NCI-H2107 treated with DMSO at 0.1 percent for 48 hours (cell line): ENCODE measurements at regions not wholly inside any gene's neighbourhood (a gene's known extent, or its start where the extent isn't known, plus 50 kb on each side); places are given as distances from the start of the nearest gene placed in this dataset.
"Not testable (repeated sequence)": the region's sequence is repeated elsewhere in the genome, so short reads cannot be mapped to it uniquely, and the experiment has no call there.

ENCODE experiments used
- DNase-seq: peaks from one replicate; lab custom pipeline; 2025; ENCODE audit not compliant: unreplicated experiment; lab: John Stamatoyannopoulos, UW

DNA sequence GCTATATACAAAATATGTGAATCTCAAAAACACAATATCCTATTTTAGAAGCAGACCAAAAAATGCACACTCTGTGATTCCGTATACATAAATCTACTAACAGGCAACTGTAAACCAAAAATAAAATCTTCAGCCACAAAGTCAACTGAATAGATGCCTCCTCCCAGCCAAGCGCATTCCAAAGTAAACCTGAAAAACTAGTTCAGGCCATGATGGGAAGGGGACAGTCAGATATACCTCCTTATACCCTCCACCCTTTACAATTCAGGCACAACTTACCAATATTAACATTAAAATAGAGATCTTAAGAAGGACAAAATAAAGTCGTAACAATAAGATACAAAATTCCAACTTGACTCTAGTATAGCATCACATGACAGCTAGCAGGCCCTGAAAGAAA is 1604.5 kb upstream of the NUDT12 start:
- no peak for DNase-seq

DNA sequence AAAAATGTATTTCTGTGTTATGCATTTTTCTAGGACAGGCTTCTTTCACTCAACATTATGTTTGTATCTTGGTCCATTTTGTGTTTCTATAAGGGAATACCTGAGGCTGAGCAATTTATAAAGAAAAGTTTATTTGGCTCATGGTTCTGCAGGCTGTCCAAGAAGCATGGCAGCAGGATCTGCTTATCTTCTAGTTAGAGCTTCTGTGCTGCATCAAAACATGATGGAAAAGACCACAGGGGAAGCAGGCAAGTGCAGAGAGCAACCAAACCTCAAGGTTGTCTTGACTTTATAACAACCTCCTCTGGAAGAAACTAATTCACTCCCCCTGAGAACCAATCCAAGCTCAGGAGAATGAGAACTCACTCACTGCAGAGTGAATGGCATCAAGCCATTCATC is 1601.0 kb upstream of the NUDT12 start:
- no peak for DNase-seq

DNA sequence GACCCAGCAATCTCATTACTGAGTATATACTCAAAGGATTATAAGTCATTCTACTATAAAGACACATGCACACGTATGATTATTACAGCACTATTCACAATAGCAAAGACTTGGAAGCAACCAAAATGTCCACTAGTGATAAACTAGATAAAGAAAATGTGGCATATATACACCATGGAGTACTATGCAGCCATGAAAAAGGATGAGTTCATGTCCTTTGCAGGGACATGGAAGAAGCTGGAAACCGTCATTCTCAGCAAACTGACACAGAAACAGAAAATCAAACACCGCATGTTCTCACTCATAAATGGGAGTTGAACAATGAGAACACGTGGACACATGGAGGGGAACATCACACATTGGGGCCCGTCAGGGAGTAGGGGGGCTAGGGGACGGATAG is 1600.0 kb upstream of the NUDT12 start:
- DNase-seq, result not testable (repeated sequence)

DNA sequence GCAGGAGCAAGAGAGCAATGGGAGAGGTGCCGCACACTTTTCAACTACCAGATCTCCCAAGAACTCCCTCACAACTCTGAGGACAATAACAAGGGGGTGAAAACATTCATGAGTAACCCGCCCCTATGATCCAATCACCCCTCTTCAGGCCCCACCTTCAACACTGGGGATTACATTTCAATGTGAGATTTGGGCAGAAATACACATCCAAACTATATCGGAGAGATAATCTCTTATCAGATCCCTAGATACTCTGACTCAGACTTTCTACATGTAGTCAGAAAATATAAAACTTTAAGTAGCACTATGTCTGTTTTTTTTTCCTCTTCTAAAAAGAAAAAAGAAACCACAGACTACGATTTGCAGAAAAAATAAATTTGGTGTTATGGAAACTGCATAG is 1595.9 kb upstream of the NUDT12 start:
- no peak for DNase-seq

DNA sequence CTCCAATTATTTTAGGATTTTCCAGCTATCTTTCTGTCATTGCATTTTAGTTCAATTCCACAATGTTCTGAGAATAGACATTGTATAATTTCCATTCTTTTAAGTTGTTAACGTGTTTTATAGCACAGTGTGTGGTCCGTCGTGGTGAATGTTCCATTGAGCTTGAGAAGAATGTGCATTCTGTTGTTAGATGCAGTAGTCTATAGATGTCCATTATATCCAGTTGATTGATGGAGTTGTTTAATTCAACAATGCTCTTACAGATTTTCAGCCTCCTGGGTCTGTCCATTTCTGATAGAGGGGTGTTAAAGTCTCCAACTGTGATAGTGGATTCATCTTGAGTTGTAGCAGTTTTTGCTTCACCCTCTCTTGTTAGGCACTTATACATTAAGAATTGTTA is 1587.7 kb upstream of the NUDT12 start:
- no peak for DNase-seq

DNA sequence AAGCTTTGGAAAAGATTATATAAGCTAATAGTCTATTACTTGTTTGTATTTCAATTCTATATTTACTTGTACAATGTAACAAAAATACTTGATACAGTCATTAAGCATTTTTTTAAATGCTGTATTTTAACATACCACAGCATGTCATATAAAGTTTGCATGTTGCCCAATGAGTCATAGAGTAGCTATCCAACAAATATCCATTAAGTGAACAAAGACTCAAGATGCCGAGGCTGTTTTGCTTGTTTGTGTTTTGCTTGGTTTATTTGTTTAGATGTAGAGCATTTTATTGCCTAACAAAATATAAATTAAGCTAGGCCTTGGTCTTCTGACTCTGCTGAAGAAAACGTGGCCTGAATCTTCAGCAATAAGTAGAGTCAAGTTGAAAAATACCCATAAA is 1584.3 kb upstream of the NUDT12 start:
- no peak for DNase-seq

DNA sequence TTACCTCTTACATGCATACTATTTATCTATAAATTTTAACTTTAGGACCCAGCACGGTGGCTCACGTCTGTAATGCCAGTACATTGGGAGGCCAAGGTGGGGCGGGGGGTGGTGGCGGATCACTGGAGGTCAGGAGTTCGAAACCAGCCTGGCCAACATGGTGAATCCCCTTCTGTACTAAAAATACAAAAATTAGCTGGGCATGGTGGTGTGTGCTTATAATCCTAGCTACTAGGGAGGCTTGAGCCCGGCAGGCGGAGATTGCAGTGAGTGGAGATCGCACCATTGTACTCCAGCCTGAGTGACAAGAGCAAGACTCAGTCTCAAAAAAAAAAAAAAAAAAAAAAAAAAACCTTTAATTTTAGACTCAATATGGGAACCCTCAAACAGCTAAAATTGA is 1582.6 kb upstream of the NUDT12 start:
- DNase-seq, result no peak

DNA sequence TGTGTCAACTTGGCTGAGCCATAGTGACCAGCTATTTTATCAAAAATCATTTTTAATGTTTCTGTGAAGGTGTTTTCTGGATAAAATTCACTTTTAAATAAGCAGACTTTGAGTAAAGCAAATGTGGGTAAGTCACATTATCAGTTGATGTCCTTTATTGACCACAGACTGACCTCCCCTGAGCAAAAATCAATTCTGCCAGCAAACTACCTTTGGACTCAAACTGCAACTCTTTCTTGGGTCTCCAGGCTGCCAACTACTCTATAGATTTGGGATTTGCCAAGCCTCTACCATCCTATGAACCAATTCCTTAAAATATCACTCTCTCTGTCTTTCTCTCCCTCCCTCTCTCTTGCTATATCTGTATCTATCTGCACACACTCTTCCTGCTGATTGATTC is 1571.7 kb upstream of the NUDT12 start:
- no peak for DNase-seq

DNA sequence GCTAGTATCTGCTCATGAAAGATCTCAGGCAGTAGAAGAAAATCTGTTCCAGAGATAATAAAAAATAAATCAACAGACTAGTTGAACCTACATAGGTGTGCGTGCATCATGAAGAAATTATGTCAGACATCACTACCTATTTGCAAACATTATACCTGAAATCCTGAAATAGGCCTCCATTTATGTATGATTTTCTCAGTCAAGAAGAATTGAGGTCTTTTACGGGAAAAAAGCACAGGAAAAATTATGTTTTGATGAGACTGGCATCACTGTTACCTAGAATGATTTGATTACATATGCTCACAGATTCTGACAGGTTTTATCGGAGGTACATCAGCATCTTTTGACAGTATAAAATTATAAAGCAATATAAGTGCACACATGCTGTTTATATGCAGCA is 1570.5 kb upstream of the NUDT12 start:
- DNase-seq, result no peak

DNA sequence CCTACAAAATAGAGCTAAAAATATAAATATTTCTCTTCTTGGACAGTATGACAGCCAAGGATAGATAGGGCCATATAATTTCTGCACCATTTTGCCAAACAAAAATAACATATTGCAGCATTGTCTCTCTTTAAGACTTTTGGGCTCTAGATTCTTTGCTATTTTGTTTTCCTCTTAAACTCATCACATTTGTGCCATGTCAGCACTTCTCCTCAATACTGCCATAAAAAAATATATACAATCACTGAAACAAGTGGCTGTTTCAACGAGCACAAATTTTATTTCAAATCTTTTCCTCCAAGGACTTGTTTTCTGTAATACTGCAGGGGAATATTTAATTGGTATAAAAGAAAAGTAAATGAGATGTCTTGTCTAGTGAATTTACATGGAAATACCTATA is 1570.0 kb upstream of the NUDT12 start:
- DNase-seq, result no peak

DNA sequence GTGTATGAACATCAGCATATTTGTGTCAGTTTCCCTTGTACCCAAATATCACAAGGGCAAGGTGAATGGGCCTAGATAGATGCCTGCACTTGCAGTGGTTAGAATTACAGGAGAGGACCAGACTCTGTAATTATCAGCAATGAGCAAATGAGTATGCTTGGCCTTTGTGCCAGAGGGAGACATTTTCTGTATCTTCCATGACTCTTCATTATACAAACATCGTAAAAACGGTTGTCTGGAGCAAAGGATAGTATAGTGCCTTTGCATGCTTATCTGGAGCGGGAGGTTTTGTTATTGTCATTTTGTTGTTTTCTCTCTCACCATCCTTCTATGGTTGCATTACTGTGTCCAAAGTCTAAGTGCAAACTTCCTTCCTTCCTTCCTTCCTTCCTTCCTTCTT is 1568.5 kb upstream of the NUDT12 start:
- DNase-seq, result no peak

DNA sequence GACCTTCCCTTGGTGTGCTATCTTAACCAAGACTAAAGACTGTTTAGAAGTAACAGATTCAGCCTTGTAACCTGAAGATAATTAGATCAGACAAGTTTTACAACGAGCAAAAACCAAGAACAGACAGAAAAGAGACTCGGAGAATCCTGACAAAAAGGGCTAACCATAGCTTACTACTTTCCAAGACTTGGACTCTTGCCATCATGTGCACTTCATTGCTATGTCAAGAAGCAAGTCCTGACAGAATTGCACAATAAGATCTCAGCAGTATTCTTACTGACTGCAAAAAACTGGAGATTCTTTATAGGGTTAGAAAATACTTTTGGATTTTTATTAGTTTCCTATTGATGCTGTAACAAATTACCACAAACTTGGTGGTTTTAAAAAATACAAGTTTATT is 1539.0 kb upstream of the NUDT12 start:
- no peak for DNase-seq

DNA sequence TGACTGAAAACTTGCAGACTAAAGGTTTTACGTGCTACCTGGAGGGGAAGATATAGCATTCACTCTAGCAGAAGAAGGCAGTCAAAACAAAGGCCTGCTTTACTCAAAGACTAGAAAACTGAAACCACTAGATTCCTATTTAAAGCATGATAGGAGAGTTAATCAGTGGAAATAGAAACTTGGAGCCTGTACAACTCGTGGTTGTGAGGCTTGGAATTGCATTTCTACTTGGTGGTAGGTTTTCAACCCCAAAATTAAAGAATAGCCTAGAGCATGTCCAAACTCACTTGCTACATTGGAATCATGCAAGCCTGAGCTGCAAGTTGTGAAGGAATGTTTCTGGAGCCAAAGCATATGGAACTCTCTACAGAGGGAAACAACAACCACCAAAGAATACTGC is 1526.4 kb upstream of the NUDT12 start:
- DNase-seq, result no peak

DNA sequence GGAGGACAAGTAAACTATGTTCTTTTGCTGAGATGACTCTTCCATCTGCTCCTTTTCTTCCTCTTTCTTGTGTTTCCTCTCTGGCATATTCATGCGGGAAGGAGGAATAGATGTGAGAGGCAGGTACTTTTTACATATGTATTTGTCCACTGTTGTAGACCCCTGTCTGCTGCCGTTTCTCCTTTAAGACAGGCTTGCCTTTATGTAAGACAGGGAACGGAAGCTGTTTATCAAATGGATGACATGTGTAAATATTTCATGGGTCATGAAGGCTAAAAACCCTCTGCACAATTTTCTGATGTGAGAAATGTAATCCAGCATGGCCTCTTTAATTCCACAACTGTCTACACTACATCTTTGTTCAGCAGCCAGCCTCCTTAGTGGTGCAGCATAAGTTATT is 1525.5 kb upstream of the NUDT12 start:
- no peak for DNase-seq

DNA sequence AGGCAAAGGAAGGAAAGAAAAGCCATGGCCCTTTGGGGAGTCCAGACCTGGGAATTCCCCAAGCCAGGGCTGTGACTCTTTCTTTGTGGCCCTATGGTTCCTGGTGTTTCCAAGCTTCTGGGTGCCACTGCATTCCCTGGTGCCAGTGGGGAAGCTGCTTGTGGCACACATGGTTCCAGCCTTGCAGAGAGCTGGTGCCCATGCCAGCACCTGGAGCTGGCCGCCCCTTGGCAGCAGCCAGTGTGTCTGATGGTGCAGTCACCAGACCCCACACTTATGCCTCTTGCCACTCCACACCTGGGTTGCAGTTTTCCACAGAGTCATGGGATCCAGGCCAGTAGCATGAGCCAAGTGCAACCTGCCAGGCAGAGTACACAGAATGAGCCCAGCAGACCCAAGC is 1495.3 kb upstream of the NUDT12 start:
- DNase-seq, result no peak

DNA sequence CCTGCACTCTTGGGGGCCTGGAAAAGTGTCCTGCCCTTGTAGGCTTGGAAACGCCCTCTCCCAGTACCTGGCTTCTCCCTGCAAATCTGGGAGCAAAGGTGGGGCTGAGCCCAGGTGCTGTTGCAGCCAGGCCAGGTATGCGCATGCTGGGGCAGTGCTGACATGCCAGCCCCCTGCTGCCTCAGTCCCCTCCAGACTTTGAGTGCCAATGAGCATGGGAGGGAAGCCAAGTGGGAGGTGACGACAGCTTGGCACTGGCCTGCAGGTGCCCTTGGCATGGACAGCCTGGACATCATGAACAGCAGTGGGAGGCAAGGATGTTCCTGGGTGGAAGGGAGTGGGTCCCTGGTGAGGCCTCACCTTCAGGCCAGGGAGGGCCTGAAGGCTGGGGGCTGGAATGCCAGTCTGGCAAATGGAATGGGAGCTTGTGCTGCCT is 1494.4 kb upstream of the NUDT12 start:
- DNase-seq, result no peak

DNA sequence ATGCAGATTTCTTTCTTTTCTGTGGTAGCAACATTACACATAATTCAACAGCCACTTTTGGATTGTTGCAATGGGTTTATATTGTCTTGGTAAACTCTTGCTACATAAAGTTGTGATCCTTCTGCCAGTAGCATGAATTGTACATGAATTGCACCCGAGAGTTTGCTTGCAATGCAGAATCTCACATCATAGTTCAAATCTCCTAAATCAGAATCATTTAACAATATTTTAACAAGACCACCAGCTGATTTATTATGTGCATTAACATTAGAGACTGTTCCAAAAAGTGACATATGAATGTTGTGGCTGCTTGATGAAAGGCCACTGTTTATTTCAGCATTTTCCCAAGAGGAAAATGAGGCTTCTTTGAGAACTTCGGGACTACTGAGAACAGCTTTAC is 1491.8 kb upstream of the NUDT12 start:
- DNase-seq, result no peak

DNA sequence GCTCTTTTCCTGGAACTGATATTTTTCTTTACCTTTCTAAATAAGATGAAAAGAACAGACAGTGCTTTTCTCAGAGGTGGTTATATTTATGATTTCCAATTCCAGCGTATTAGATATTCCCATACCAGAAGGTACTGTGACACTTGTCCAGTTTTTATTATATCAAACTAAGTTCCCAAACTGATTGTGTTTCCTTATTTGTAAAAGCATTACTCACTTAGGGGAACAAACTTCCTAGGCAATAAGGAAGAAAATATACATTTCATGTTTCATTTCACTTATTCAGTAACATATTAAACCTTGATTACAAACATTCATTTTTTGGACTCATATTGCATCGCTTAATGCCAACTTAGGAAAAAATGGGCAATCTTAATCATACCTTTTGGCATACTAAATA is 1480.0 kb upstream of the NUDT12 start:
- DNase-seq, result no peak

DNA sequence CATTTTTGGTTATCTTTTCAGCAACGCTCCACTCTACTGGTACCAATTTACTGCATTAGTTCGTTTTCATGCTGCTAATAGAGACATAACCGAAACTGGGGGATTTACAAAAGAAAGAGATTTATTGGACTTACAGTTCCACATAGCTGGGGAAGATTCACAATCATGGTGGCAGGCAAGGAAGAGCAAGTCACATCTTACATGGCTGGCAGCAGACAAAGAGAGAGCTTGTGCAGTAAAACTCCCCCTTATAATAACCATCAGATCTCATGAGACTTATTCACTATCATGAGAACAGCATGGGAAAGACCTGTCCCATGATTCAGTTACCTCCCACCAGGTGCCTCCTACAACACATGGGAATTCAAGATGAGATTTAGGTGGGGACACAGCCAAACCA is 1474.2 kb upstream of the NUDT12 start:
- DNase-seq, result not testable (repeated sequence)

DNA sequence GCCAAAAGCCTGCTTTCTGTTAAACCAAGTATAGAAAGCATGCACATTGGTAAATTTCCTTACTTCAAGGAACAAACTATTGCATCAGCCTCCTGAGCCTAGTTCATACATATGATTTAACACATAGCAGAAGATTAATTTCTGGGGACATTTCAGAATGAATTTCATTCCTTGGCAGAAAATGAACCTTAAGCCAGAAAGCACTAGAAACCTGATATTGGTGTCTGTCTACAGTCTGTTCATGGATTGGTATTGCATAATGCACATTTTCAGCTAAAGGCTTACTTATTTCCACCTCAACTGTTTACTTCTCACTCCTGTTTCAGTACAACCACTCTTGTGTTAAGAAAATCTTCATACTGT is 1471.8 kb upstream of the NUDT12 start:
- no peak for DNase-seq

DNA sequence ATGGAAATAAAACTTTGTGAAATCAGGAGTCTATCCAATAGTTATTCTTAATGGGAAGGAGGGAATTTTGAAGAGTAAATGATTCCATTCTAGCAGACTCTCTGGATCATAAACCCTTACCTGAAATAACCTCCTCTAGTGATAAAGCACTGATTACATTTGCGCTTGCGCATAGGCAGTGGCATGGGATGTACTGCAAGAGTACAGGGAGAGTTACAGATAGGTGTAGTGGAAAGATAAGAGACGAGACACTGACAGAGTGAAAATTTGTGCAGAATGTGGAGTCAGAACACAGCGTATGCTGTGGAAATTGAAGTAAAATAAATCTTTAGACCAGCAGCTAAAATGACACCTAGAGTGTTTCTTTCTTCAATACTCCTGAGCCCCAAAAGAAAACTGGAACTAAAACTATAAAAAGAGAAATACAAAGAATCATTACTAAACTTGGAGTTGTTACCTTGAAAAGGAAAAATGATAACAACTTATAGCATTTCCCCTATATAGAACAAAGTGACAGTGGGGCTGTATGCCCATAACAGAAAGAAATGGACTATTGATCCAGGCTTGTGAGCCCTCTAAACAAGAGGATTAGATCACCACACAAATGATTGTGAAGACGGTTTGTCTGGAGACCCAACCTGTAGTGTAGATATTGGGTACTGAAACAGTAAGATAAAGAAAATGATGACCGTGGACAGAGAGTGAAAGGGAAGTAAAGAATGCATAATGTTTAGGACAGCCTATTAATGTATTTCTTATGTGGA is 1471.2 kb upstream of the NUDT12 start:
- DNase-seq, result no peak

DNA sequence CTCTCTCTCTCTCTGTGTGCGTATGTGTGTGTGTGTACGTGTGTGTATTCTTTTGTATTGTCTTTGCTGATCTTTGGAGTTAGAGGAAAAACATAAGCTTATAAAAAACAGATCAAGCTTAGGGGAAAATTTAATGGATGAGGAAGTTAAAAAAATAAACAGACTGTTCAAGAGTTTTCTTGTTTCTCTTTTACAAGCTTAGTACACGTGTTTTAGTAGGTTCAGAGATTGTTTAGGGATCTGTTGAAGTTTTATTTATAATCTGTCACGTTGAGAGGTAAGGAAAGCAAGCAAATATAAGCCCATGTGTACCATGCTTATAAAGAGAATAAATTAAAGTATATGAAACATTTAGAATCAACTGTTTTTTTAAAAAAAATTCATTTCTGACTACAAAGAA is 1470.3 kb upstream of the NUDT12 start:
- no peak for DNase-seq

DNA sequence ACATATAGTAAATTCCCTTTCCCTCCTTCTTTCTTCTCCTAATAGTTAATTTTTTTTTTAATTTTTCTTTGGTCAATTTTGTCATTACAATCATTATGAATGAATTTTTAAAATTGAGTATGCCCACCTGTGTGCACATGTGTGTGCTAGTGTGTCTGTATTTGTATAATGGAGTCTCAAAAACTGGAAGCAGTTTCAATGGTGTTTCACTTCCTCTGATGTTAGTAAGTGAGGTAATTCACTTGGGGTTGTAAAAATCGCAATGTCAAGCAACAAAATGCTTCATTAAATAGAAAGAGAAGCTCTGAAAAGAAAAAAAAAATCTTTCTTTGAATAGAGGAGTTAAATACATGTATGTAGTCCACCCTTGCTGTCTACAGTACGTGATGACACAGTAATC is 1467.6 kb upstream of the NUDT12 start:
- no peak for DNase-seq

DNA sequence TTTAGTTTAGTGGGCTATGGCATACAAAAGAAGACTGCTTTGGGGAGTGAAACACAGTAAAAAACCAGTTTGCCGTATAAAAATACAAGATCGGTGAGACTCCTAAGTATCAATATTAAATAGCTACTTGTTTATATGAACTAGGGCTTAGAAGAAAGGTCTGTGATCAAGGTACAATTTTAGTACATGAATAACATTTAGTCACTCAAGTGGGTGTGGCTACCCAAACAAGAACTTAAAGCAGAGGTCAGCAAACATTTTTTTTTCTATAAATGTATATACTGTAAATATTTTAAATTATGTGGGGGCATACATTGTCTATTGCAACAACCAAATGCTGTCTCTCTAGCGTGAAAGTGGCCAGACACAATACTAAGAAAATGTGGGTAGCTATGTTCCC is 1452.5 kb upstream of the NUDT12 start:
- DNase-seq, result no peak
